ENCODE measurements at regions not wholly inside any gene's neighbourhood (a gene's known extent, or its start where the extent isn't known, plus 50 kb on each side); places are given as distances from the start of the nearest gene placed in this dataset.

DNA sequence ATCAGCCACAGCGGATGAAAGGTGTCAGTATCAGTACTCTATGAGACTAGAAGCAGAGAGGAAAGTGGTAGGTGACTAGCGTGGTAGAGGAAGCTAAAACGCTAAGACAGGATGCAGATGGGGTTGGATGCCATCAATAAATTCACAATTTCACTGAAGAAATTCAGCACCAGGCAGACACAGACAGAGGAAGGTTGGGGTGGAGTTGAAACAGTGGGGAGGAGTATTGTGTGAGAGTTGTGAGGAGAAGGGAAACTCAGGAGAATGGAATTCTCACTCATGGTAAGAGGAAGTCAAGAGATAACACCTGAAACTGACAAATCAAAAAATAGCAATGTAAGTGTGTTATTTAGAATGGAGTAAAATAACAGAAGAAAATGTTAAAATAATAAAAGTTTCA, 208.5 kb upstream of the DAB1 start:
- TF ChIP-seq, protein P1, sequence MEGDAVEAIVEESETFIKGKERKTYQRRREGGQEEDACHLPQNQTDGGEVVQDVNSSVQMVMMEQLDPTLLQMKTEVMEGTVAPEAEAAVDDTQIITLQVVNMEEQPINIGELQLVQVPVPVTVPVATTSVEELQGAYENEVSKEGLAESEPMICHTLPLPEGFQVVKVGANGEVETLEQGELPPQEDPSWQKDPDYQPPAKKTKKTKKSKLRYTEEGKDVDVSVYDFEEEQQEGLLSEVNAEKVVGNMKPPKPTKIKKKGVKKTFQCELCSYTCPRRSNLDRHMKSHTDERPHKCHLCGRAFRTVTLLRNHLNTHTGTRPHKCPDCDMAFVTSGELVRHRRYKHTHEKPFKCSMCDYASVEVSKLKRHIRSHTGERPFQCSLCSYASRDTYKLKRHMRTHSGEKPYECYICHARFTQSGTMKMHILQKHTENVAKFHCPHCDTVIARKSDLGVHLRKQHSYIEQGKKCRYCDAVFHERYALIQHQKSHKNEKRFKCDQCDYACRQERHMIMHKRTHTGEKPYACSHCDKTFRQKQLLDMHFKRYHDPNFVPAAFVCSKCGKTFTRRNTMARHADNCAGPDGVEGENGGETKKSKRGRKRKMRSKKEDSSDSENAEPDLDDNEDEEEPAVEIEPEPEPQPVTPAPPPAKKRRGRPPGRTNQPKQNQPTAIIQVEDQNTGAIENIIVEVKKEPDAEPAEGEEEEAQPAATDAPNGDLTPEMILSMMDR (IDR thresholded peaks at IDR 0.05) = no peak
- TF ChIP-seq POLR2A (IDR thresholded peaks at IDR 0.05) = no peak

Data from body of pancreas (tissue), 4 donors.